ENCODE measurements at regions not wholly inside any gene's neighbourhood (a gene's known extent, or its start where the extent isn't known, plus 50 kb on each side); places are given as distances from the start of the nearest gene placed in this dataset.

- TF ChIP-seq POLR2AphosphoS5 (IDR thresholded peaks at IDR 0.05) (no peak), CTCF (IDR thresholded peaks at IDR 0.05) (no peak), POLR2A (IDR thresholded peaks at IDR 0.05) (no peak)
Observed at GRCh38 chr4:153137677-153138630, 66.3 kb upstream of the TRIM2 start.
